ENCODE measurements at regions not wholly inside any gene's neighbourhood (a gene's known extent, or its start where the extent isn't known, plus 50 kb on each side); places are given as distances from the start of the nearest gene placed in this dataset.

DNA sequence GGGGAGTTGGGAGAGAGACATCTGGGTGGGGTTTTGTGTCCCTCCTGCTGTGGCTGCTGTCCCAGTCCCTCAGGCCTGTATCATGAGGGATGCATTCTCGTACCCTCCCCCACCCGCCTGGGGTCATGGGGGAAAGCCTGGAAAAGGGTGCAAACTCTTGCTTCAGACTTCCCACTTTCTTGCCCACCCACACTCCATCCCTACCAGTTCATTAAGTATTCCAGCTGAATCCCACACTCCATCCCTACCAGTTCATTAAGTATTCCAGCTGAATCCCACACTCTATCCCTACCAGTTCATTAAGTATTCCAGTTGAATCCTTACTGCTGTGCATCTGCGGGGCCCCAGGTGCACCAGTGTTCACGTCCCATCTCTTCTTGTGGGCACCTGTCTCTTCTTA lies 116.3 kb downstream of the ACAA2 start:
- TF ChIP-seq ZEB2 (tag by site-specific recombination; IDR thresholded peaks at IDR 0.05) = no peak
- TF ChIP-seq, protein P1, sequence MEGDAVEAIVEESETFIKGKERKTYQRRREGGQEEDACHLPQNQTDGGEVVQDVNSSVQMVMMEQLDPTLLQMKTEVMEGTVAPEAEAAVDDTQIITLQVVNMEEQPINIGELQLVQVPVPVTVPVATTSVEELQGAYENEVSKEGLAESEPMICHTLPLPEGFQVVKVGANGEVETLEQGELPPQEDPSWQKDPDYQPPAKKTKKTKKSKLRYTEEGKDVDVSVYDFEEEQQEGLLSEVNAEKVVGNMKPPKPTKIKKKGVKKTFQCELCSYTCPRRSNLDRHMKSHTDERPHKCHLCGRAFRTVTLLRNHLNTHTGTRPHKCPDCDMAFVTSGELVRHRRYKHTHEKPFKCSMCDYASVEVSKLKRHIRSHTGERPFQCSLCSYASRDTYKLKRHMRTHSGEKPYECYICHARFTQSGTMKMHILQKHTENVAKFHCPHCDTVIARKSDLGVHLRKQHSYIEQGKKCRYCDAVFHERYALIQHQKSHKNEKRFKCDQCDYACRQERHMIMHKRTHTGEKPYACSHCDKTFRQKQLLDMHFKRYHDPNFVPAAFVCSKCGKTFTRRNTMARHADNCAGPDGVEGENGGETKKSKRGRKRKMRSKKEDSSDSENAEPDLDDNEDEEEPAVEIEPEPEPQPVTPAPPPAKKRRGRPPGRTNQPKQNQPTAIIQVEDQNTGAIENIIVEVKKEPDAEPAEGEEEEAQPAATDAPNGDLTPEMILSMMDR (tag by site-specific recombination; IDR thresholded peaks at IDR 0.05) = no peak
- TF ChIP-seq, protein P2, sequence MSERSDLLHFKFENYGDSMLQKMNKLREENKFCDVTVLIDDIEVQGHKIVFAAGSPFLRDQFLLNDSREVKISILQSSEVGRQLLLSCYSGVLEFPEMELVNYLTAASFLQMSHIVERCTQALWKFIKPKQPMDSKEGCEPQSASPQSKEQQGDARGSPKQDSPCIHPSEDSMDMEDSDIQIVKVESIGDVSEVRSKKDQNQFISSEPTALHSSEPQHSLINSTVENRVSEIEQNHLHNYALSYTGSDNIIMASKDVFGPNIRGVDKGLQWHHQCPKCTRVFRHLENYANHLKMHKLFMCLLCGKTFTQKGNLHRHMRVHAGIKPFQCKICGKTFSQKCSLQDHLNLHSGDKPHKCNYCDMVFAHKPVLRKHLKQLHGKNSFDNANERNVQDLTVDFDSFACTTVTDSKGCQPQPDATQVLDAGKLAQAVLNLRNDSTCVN (tag by site-specific recombination; optimal IDR thresholded peaks at IDR 0.05) = no peak

All from HEK293 (cell line).